GM12878 (cell line): ENCODE measurements at regions not wholly inside any gene's neighbourhood (a gene's known extent, or its start where the extent isn't known, plus 50 kb on each side); places are given as distances from the start of the nearest gene placed in this dataset.

Source experiments
- ATAC-seq: fragments of 200-7000 bp; cut with Tn5 transposase; 3 replicates; pipeline ENCODE4 v1.9.1; 2020; ENCODE audit warnings: mild to moderate bottlenecking, moderate library complexity
- BruUV-seq: library from RNA; stranded (reverse); fragments of 400-500 nt; replicated peaks from 2 replicates; lab custom pipeline; 2021; lab: Mats Ljungman, UMichigan
- CTCF ChIA-PET: fragments of 300-600 bp; sonication (Branson Sonifier 250); formaldehyde crosslinking; extraction: SDS; loops from one replicate; lab custom pipeline; 2021; ENCODE audit warnings: inconsistent platforms; lab: Yijun Ruan, JAX
- POLR2A ChIA-PET: fragments of 350-600 bp; formaldehyde crosslinking; extraction: SDS; loops from one replicate; lab custom pipeline; 2021; ENCODE audit warnings: inconsistent platforms; lab: Charles Lee
- RAD21 ChIA-PET: fragments of 300-600 bp; sonication (Branson Sonifier 250); formaldehyde crosslinking; loops from one replicate; lab custom pipeline; 2023; ENCODE audit warnings: antibody characterized with exemption; ENCODE audit not compliant: unreplicated experiment; lab: Charles Lee
- SMC1A ChIA-PET: fragments of 300-600 bp; sonication (Branson Sonifier 250); formaldehyde crosslinking; loops from one replicate; lab custom pipeline; 2023; ENCODE audit not compliant: unreplicated experiment, uncharacterized antibody; lab: Charles Lee
- DNase-seq: peaks from one replicate; pipeline ENCODE4 v3.0.0-alpha.2; 2011; ENCODE audit warnings: low read depth, low spot score
- FAIRE-seq: peaks from 3 replicates; lab custom pipeline; 2011; peaks lifted over from hg19 to GRCh38; lab: Jason Lieb, UNC
- H2AFZ ChIP-seq: 2 replicates; pipeline ENCODE4 v1.6.0; 2011; ENCODE audit warnings: low read depth, low read length, control low read depth; ENCODE audit not compliant: control insufficient read depth
- H3K27ac ChIP-seq: 2 replicates; pipeline ENCODE4 v1.5.1; 2011; ENCODE audit warnings: control low read depth; ENCODE audit not compliant: control insufficient read depth, insufficient read depth
- H3K27me3 ChIP-seq, 2 experiments: replicated peaks in 1 of 2; 2 replicates each; pipeline versions ENCODE4 v1.6.0 to v1.6.1; 2011; ENCODE audit warnings: low read length in 1 of 2; ENCODE audit not compliant: control insufficient read depth in 2 of 2, insufficient read depth in 2 of 2
- H3K36me3 ChIP-seq, 2 experiments: 2 replicates each; pipeline ENCODE4 v1.5.1; 2011; ENCODE audit warnings: low read length in 1 of 2; ENCODE audit not compliant: control insufficient read depth in 2 of 2, insufficient read depth in 2 of 2
- H3K4me1 ChIP-seq: 2 replicates; pipeline ENCODE4 v1.6.1; 2011; ENCODE audit warnings: mild to moderate bottlenecking, low read length, moderate library complexity, mixed read lengths; ENCODE audit not compliant: control insufficient read depth, insufficient read depth
- H3K4me2 ChIP-seq: 2 replicates; pipeline ENCODE4 v1.6.0; 2011; ENCODE audit warnings: control low read depth; ENCODE audit not compliant: control insufficient read depth, insufficient read depth
- H3K4me3 ChIP-seq: fragments of 200-600 bp; sonication (generic); 2 replicates; pipeline ENCODE4 v1.5.1; 2016
- H3K79me2 ChIP-seq: 2 replicates; pipeline ENCODE4 v1.6.0; 2011; ENCODE audit warnings: low read length; ENCODE audit not compliant: control insufficient read depth, insufficient read depth
- H3K9ac ChIP-seq: 2 replicates; pipeline ENCODE4 v1.8.0; 2011; ENCODE audit warnings: low read length, control low read depth, mixed read lengths; ENCODE audit not compliant: control insufficient read depth, insufficient read depth
- H3K9me3 ChIP-seq: replicated peaks from 3 replicates; pipeline ENCODE4 v1.5.1; 2011; ENCODE audit warnings: mild to moderate bottlenecking, low read length; ENCODE audit not compliant: control insufficient read depth, insufficient read depth
- H4K20me1 ChIP-seq: 2 replicates; pipeline ENCODE4 v1.6.0; 2011; ENCODE audit not compliant: control insufficient read depth, insufficient read depth
- WGBS: methylation state at CpG from one replicate; pipeline ENCODE4 v1.1.6; 2016; ENCODE audit warnings: low lambda C conversion rate; ENCODE audit not compliant: insufficient replicate concordance, insufficient coverage; ENCODE audit errors: missing lambda C conversion rate; 5-methylcytosine and 5-hydroxymethylcytosine counted together
- in situ Hi-C: fragments of 300-500 bp; cut with MboI; formaldehyde crosslinking; loops from 9 replicates; pipeline ENCODE4 v1.14.3; 2018; ENCODE audit warnings: mixed read lengths
- intact Hi-C: fragments of 100-400 bp; cut with micrococcal nuclease; formaldehyde crosslinking; loops from one replicate; pipeline ENCODE4 v1.14.2; 2022; ENCODE audit not compliant: unreplicated experiment
- TF ChIP-seq, protein P1 (sequence below): fragments of 450-650 bp; IDR thresholded peaks from 2 replicates; pipeline ENCODE4 v1.6.1; 2016; ENCODE audit warnings: mild to moderate bottlenecking
- TF ChIP-seq, protein P2 (sequence below): IDR thresholded peaks from 2 replicates; pipeline ENCODE4 v1.6.1; 2012; ENCODE audit warnings: low read length, inconsistent platforms
- TF ChIP-seq, protein P3 (sequence below): IDR thresholded peaks from 2 replicates; pipeline ENCODE4 v1.6.1; 2011; ENCODE audit warnings: mild to moderate bottlenecking, low read depth, low read length, moderate library complexity; ENCODE audit not compliant: insufficient replicate concordance

DNA sequence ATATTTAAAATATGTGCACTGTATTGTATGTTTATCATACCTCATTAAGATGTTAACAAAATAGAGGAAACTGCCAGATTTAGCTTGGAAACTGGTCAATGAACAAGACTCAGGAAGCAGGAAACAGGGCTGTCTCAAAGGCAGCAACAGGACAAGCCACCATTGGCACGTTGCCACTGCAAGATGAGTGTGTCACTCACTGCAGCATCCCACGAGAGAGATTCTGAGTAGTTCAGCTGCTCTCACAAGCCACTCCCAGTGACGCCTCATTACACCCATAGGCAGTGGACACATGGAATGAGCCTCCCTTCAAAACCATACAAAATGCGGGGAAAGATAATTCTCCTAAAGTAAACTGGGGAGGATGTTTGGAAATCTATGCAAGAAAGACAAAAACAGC lies 181.9 kb upstream of the DLGAP1 start:
- no peak overlapping the region; the same call in 1 of the 2 replicates for H2AFZ ChIP-seq
- peaks cover 3% of the 10 kb centered on the region for H3K4me1 ChIP-seq
- FAIRE-seq (no peak), DNase-seq (no peak), ATAC-seq (peak; percentile 6; the same call in 1 of the 3 replicates)
- H3K36me3 ChIP-seq, result no peaks in the 10 kb centered on the region
- WGBS, result 47% methylated on average over 4 of the region's 4 CpGs
- TF ChIP-seq, protein P1, sequence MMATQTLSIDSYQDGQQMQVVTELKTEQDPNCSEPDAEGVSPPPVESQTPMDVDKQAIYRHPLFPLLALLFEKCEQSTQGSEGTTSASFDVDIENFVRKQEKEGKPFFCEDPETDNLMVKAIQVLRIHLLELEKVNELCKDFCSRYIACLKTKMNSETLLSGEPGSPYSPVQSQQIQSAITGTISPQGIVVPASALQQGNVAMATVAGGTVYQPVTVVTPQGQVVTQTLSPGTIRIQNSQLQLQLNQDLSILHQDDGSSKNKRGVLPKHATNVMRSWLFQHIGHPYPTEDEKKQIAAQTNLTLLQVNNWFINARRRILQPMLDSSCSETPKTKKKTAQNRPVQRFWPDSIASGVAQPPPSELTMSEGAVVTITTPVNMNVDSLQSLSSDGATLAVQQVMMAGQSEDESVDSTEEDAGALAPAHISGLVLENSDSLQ, result peak; percentile 78
- TF ChIP-seq, protein P2, sequence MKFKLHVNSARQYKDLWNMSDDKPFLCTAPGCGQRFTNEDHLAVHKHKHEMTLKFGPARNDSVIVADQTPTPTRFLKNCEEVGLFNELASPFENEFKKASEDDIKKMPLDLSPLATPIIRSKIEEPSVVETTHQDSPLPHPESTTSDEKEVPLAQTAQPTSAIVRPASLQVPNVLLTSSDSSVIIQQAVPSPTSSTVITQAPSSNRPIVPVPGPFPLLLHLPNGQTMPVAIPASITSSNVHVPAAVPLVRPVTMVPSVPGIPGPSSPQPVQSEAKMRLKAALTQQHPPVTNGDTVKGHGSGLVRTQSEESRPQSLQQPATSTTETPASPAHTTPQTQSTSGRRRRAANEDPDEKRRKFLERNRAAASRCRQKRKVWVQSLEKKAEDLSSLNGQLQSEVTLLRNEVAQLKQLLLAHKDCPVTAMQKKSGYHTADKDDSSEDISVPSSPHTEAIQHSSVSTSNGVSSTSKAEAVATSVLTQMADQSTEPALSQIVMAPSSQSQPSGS, result no peak
- TF ChIP-seq, protein P3, sequence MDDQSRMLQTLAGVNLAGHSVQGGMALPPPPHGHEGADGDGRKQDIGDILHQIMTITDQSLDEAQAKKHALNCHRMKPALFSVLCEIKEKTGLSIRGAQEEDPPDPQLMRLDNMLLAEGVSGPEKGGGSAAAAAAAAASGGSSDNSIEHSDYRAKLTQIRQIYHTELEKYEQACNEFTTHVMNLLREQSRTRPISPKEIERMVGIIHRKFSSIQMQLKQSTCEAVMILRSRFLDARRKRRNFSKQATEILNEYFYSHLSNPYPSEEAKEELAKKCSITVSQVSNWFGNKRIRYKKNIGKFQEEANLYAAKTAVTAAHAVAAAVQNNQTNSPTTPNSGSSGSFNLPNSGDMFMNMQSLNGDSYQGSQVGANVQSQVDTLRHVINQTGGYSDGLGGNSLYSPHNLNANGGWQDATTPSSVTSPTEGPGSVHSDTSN, result peak; percentile 50
- ChIA-PET RAD21 (interaction anchor here (1.3 to 5.4 kb wide), 2 partner anchors 186 to 249 kb away, joined by 3 to 39 read pairs; no protein-coding TSS in a partner anchor), SMC1A (interaction anchor here (0.7 to 4.1 kb wide), 5 partner anchors 78 to 283 kb away, joined by 3 to 33 read pairs (median 4); no protein-coding TSS in a partner anchor), POLR2A (interaction anchor here (1.4 kb wide), 1 partner anchor 39 kb away, joined by 3 read pairs; no protein-coding TSS in a partner anchor), CTCF (interaction anchor here (0.7 kb wide), 1 partner anchor 135 kb away, joined by 3 read pairs; no protein-coding TSS in a partner anchor)
- H4K20me1 ChIP-seq, result no peaks in the 10 kb centered on the region
- H3K27me3 ChIP-seq, result no peaks in the 10 kb centered on the region
- in situ Hi-C loops (no loop called here), intact Hi-C loops (loop anchor here (5.0 to 10.0 kb wide), 4 partner anchors 180 to 532 kb away; partner anchors contain the start of gene DLGAP1)
- H3K9me3 ChIP-seq, result no peaks in the 10 kb centered on the region; the same call in 2 of the 3 replicates
- no peak overlapping the region for H3K4me2 ChIP-seq
- H3K79me2 ChIP-seq, result no peaks in the 10 kb centered on the region
- H3K9ac ChIP-seq, result no peak overlapping the region
- no TSS peak for BruUV-seq
- no peak overlapping the region for H3K4me3 ChIP-seq
- H3K27ac ChIP-seq, result no peak overlapping the region
